Ectodermal cell (in vitro differentiated cells): ENCODE measurements at regions not wholly inside any gene's neighbourhood (a gene's known extent, or its start where the extent isn't known, plus 50 kb on each side); places are given as distances from the start of the nearest gene placed in this dataset.

ENCODE experiments used
- H3K27ac ChIP-seq: 2 replicates; pipeline ENCODE4 v1.7.0; 2013; ENCODE audit warnings: mild to moderate bottlenecking, low read depth, low read length; ENCODE audit not compliant: insufficient read depth, poor library complexity, severe bottlenecking
- H3K27me3 ChIP-seq: 2 replicates; pipeline ENCODE4 v1.7.0; 2013; ENCODE audit warnings: mild to moderate bottlenecking, low read length; ENCODE audit not compliant: insufficient read depth, control insufficient read depth, poor library complexity, severe bottlenecking
- H3K36me3 ChIP-seq: one replicate; pipeline ENCODE4 v1.7.0; 2013; ENCODE audit warnings: low read length; ENCODE audit not compliant: control insufficient read depth, insufficient read depth
- H3K4me1 ChIP-seq: one replicate; pipeline ENCODE4 v1.7.0; 2013; ENCODE audit warnings: low read length; ENCODE audit not compliant: control insufficient read depth, insufficient read depth
- H3K4me3 ChIP-seq: 2 replicates; pipeline ENCODE4 v1.7.0; 2013; ENCODE audit warnings: low read depth, low read length, control low read depth; ENCODE audit not compliant: insufficient read depth
- H3K9me3 ChIP-seq: 2 replicates; pipeline ENCODE4 v1.7.0; 2013; ENCODE audit warnings: mild to moderate bottlenecking, low read length, moderate library complexity; ENCODE audit not compliant: control insufficient read depth
- WGBS, 2 experiments: methylation state at CpG; one replicate each; pipeline ENCODE4 v1.1.7; 2013; ENCODE audit warnings: missing lambda C conversion rate in 2 of 2; 5-methylcytosine and 5-hydroxymethylcytosine counted together

DNA sequence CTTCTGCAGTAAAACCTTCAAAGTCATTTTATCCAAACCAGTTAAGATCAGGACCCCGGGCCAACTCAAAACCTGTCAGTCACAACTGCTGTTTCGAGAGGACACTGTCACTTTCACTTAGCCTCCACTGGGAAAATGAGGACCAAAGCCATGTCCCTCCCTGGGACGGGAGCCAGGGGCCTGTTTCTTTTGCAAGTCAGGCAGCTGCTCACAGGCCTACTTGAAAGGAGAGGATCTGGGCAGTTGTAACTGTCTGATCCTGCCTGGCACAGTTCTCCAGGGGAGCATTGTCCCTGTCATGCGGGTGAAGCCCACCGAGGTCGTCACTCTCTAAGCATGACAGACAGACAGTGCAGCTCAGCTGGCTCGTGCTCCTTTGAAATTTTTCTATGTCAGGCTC, 276.2 kb downstream of the NPIPA8 start:
- no peaks in the 10 kb centered on the region for H3K27me3 ChIP-seq
- no peak overlapping the region for H3K4me3 ChIP-seq
- H3K27ac ChIP-seq, result no peak overlapping the region
- WGBS, 2 experiments, result 74 to 79% methylated on average over 7 of the region's 7 CpGs
- H3K9me3 ChIP-seq, result no peaks in the 10 kb centered on the region
- H3K4me1 ChIP-seq, result no peaks in the 10 kb centered on the region
- no peaks in the 10 kb centered on the region for H3K36me3 ChIP-seq

DNA sequence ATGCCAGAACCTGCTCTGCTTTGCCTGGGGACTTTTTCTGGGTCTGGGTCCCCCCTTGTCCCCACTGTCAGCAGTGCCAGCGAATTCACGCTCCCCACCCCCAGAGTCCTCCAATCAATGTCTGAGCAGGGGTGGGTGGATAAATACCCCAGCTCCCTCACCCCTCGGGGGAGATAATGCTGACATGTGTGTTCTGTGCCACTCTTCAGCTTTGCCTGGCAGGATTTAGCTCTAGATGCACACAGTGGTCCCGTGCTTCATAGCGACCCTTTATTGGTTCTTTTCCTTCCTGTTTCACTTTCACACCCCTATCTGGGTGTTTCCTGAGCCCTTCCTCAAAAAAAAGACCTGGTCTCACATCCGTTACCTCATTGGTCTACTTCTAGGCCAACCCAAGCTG, 277.0 kb downstream of the NPIPA8 start:
- Histone ChIP-seq H3K36me3 (no peaks in the 10 kb centered on the region), H3K9me3 (no peaks in the 10 kb centered on the region), H3K4me3 (no peak overlapping the region), H3K4me1 (no peaks in the 10 kb centered on the region), H3K27me3 (no peaks in the 10 kb centered on the region), H3K27ac (no peak overlapping the region)
- WGBS, 2 experiments, result 92 to 94% methylated on average over 6 of the region's 6 CpGs

DNA sequence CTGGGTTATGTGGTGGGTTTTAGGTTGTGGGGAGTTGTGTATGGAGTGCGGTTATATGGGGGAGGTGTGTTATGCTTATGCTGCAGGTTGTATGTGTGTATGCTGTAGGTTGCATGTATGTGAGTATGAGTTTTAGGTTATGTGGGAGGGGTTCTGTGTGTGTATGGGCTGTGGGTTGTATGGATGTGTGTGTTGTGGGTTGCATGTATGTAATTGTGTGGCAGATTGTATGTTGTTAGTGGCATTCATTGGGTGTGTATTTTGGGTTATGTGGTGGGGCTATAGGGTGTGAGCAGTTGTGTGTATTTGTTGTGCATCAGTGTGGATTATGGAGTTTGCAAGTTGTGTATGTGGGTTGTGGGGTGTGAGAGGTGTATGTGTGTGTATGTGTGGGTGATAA, 277.4 kb downstream of the NPIPA8 start:
- 96 to 100% methylated on average over 1 of the region's 1 CpG for WGBS, 2 experiments
- Histone ChIP-seq H3K4me1 (no peaks in the 10 kb centered on the region), H3K36me3 (no peaks in the 10 kb centered on the region), H3K4me3 (no peak overlapping the region), H3K9me3 (no peaks in the 10 kb centered on the region), H3K27me3 (no peaks in the 10 kb centered on the region), H3K27ac (no peak overlapping the region)

DNA sequence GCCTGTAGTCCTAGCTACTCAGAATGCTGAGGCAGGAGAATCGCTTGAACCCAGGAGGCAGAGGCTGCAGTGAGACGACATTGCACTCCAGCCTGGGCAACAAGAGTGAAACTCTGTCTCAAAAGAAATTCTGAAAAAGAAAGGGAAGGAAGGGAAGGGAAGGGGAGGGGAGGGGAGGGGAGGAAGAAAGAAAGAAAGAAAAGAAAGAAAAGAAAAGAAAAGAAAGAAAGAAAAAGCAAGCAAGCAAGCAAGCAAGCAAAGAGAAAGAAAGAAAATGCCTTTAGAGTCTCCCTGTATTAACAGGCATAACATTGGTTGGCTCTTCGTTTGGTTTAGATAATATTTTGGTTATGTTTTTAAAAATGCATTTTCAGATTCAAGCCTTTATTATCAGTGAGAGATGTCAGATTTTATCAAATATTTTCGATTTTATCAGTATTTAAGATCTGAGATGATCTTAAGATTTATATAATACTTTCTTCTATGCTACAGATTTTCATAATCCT, 281.1 kb downstream of the NPIPA8 start:
- Histone ChIP-seq H3K4me3 (no peak overlapping the region), H3K9me3 (no peaks in the 10 kb centered on the region), H3K27ac (no peak overlapping the region), H3K4me1 (no peaks in the 10 kb centered on the region), H3K27me3 (no peaks in the 10 kb centered on the region), H3K36me3 (no peaks in the 10 kb centered on the region)
- WGBS, 2 experiments, result 71 to 81% methylated on average over 3 of the region's 4 CpGs

DNA sequence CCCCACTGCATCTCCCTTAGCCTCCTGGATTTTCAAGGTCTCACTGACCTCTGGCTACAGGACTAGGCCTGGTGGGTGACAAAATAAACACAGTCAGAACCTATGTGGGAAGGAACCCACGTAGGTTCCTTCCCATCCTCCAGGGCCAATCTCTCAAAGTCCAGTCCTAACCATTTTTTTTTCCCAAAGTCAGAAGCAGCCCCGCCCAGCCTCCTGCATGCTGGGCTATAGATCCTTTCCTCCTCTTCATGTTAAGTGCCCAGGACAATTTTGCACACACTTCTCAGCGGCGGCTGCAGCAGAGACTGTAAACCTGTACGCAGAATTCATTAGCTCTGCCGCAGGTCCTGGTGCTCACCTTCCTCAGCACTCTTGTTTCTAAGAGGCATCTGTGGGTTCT, 285.8 kb downstream of the NPIPA8 start:
- no peak overlapping the region for H3K4me3 ChIP-seq
- no peaks in the 10 kb centered on the region for H3K36me3 ChIP-seq
- no peaks in the 10 kb centered on the region for H3K4me1 ChIP-seq
- H3K27me3 ChIP-seq, result no peaks in the 10 kb centered on the region
- no peak overlapping the region for H3K27ac ChIP-seq
- 92 to 93% methylated on average over 6 of the region's 6 CpGs for WGBS, 2 experiments
- H3K9me3 ChIP-seq, result no peaks in the 10 kb centered on the region

DNA sequence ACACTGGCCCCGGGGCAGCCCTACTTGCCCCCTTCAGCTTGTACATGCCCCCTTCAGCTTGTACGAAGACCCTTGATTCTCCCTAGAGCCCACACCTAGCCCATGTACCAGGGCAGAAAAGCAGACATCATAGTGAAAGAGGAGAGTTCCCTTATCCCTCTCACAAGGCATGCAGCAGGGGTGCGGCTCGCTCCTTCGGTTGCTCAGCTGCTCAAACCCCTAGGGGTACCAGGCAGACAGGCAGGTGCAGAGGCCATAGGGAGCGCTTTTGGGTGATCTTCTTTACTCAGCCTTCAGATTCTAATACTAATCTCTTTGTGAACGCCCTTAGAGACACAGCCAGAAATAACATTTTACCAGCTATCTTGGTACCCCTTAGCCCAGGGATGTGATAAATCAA, 286.3 kb downstream of the NPIPA8 start:
- WGBS, 2 experiments, result 90 to 92% methylated on average over 7 of the region's 7 CpGs

DNA sequence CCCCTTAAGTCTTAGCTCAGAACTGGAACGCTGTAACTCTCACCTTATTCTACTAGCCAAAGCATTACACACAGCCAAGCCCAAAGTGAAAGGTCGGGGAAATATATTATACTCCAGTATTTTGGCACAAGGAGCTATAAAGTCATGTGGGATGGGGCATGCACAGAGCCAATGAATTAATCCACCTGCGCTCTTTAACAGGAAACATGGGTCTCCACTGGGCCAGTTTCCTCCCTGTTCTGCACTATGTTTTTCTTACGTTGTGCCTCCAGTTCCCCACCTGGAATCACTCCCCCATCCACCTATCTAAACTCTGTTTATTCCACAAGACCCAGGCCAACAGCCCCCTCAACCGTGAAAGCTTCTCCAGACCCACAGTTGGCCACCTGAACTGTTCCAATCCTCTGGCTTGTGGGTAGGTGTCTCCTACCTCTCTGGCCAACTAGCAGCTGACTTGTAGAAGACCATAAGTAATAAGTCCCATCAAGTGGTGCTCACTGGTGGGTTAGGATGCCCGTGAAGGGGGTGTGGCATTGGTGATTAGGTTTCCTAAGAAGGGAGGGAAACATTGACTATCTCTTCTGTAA, 286.9 kb downstream of the NPIPA8 start:
- no peaks in the 10 kb centered on the region for H3K4me1 ChIP-seq
- no peak overlapping the region for H3K27ac ChIP-seq
- WGBS, 2 experiments, result 91 to 92% methylated on average over 6 of the region's 6 CpGs
- H3K36me3 ChIP-seq, result no peaks in the 10 kb centered on the region
- no peak overlapping the region for H3K4me3 ChIP-seq
- H3K27me3 ChIP-seq, result no peaks in the 10 kb centered on the region
- no peaks in the 10 kb centered on the region for H3K9me3 ChIP-seq

More for the DNA sequence above, 286.3 kb downstream of the NPIPA8 start:
- H3K36me3 ChIP-seq, result no peaks in the 10 kb centered on the region
- no peak overlapping the region for H3K4me3 ChIP-seq
- H3K27ac ChIP-seq, result no peak overlapping the region
- H3K27me3 ChIP-seq, result no peaks in the 10 kb centered on the region
- H3K9me3 ChIP-seq, result no peaks in the 10 kb centered on the region
- no peaks in the 10 kb centered on the region for H3K4me1 ChIP-seq

DNA sequence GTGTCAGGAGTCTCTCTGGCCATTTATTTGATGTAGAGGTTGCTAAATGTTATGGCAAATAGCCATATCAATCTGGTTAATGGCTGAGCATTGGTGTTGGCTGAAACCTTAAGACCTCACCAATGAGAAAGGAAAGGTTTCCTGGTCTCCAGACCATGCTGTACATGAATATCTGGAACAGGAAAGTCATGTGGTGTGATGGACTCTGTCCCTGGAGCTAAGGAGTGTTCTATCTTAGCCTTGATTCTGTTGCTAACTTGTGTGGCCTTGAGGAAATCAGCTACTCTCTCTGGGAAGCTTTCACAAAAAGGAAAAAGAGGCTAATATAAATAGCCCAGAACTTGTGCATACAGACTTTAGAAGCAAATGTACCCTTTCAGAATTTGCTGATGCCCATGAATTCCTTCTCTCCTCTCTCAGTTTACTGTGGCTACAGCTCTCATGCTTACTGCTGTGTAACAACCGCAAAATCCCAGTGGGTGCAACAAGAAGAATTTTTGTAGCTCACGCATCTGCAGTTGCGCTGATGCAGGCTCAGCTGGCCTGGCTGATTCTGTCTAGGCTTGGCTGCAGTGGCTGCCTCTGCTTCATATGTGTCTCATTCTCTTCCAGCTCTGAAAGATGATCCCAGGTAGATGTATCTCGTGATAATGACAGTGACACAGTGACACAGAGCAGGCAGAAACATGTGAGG, 287.5 kb downstream of the NPIPA8 start:
- Histone ChIP-seq H3K36me3 (no peaks in the 10 kb centered on the region), H3K27me3 (no peaks in the 10 kb centered on the region), H3K4me1 (no peaks in the 10 kb centered on the region), H3K4me3 (no peak overlapping the region), H3K9me3 (no peaks in the 10 kb centered on the region), H3K27ac (no peak overlapping the region)
- 93% methylated on average over 4 of the region's 4 CpGs for whole genome bisulfite sequencing, 2 experiments

DNA sequence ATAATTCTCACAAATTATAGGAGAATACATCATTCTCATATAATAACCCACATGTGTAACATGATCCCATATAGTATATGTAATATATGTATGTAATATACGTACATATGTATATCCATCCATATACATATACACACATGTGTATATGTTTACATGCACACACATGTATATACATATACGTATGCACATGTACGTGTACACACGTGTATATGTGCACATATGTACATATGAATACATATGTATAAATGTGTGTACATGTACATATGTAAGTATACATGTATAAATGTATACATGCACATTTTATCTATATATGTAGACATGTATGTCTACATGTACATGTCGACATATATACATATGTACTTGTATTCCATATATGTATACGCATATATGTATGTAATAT, 288.8 kb downstream of the NPIPA8 start:
- Histone ChIP-seq H3K27me3 (no peaks in the 10 kb centered on the region), H3K9me3 (no peaks in the 10 kb centered on the region), H3K36me3 (no peaks in the 10 kb centered on the region), H3K4me1 (no peaks in the 10 kb centered on the region), H3K27ac (no peak overlapping the region), H3K4me3 (no peak overlapping the region)
- no CpG with 5 or more reads among the region's 6 CpGs for WGBS, 2 experiments

DNA sequence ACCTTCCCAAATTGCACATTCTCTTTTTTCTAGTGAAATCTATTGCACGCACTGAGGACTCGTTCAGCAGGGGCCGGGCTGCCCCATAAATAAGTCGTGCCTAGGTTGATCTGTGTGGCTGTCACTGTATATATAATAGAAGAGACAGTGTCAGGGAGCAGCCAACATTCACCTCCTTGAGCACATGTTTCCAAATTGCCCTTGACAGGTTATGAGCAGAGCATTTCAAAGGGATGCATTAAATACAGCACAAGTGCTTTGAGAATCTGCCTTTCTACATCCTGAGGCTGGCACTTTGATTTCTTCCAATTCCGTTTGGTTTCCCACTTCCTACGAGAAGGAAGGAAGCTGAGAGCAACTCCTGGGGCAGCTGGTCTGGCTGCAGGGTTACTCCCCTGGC, 291.2 kb downstream of the NPIPA8 start:
- Histone ChIP-seq H3K9me3 (no peaks in the 10 kb centered on the region), H3K4me1 (no peaks in the 10 kb centered on the region), H3K27me3 (no peaks in the 10 kb centered on the region), H3K36me3 (no peaks in the 10 kb centered on the region), H3K27ac (no peak overlapping the region), H3K4me3 (no peak overlapping the region)
- WGBS, 2 experiments, result 93 to 97% methylated on average over 6 of the region's 6 CpGs
